HG02571 (cell line): ENCODE measurements at regions not wholly inside any gene's neighbourhood (a gene's known extent, or its start where the extent isn't known, plus 50 kb on each side); places are given as distances from the start of the nearest gene placed in this dataset.

ENCODE experiments used
- ATAC-seq: cut with Tn5 transposase; IDR thresholded peaks from one replicate; pipeline ENCODE4 v1.9.1; 2021; ENCODE audit warnings: mild to moderate bottlenecking, moderate library complexity; ENCODE audit not compliant: unreplicated experiment

DNA sequence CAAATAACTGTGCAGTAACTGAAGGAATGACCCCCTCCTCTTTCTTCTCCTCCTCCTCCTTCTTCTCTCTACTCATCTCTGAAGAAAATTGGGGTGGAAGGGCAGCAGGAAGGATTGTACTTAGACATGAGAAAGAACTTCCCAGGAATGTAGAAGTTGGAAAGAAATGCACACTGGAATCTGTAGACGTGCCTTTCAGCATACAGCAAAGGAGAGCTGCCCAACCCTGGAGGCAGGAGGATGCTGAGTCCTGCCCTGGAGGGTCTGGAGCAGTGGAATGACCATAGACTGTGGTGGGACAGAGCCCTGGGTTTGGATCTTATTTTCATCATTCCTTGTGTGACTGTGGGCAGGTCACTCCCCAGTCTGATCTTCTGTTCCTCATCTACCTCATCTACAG lies 80.1 kb downstream of the PJA1 start:
- ATAC-seq, result no peak

DNA sequence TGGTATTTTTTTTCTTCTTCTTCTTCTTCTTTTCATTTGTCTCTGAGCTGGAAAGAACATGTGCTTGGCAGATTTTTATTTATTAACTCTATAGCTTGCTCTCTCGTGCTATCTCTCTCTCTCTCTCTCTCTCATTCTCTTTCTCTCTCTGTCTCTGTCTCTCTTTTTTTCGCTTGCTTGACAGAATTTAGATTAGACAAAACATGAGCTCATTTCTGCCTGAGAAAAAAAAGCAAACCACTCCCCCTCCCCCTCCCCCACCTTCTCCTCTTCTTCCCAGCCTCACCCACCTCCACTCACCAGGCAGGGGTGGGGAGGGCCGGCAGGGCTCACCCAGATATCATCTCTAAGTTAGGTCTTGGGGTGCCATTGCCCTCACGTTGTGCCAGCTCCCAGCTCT lies 81.5 kb downstream of the PJA1 start:
- ATAC-seq, result no peak

DNA sequence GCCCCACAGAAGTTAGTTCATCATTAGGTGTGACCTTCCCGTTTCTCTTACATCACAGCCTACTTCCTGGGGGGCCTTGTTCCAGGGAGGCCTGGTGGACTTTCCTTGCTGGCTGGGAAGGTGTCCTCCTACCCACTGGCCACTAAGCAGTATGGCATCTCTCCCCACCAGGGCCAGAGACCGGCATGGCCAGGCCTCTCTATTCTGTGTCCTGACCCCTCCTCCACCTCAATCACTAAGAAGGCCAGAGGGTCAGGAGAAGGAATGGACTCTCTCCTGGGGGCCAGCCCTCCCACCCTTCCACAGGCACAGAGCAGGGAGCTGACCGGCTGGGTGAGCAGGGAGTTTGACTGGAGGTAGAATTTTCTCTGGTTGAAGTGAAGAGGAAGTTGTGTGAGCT lies 81.9 kb downstream of the PJA1 start:
- ATAC-seq, result no peak

DNA sequence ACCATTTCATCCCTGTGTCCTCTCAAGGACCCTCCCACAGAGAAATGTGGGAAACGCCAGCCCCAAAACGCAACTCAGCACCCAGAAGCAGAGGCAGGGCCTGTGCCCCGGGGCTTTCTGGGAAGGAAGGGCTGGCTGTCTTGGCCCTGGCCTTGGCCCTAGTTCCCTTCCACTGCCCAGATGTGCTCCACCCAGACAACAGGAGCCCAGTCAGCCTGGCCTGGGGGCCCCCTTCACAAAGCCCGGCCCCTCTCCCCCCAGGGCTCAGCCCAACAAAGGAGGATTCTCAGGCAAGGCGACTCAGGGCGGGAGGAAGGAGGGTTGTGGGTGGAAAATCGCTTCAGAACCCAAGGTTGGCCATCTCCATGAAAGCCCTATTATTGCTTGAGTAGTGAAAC lies 82.5 kb downstream of the PJA1 start:
- ATAC-seq, result no peak

DNA sequence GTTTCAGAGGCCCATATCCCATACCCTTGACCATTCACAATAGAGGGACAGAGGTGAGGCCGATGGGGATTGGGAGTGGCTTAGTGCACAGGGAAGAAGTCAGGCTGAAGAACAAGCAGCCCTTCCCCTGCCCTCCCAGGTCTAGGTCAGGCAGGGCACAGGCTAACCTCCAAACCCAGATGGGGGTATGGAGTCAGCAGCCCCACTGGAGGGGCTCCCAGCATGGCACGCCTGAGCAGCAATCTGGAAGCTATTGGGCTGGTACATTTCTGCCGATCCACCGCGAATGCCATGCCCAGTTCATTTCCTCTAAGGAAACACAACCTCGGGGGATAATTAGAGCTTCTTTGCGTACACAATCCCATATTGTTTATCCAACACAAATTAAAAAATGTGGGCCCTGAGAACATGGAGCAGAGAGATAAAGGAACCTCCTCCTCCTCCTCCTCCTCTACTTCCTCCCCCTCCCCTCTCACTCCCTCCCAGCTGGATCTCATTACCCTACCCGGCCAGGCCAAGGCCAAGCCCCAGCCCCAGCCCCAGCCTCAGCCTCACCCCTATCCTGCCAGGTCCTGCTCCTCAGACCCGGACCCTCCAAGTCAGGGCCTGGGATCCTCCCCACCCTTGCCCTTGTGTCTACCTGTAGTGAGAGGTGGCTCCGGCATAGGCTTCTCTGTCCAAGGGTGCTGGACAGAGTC lies 83.0 kb downstream of the PJA1 start:
- ATAC-seq, result no peak

DNA sequence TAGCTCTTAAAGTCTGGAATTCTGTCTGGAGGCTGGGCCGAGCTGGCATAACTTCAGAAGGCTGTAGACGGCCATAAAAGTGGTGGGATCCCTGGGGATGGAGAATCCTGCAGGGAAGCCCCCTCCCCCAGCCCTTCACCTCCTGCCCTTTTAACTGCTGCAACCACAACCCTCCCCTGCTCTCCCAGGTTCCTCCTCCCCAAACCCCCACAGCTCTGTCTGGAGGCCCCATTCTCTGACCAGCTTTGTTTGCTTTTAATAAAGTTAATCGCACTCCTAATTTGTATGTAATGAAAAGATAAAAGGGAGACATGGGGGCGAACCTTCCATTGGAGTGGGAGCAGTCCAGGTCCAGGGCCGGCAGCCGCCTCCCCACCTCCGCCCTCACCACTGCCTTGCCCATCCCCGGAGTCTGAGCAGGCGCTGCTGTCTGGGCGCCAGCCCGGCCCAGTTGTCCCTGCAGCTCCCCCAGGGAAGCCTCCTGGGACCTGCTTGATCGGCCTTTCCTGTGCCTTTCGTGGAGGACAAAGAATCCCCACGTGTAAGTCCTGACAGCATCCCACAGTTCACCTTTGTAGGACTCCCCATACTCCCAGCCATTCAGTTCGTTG lies 84.3 kb downstream of the PJA1 start:
- ATAC-seq, result no peak

DNA sequence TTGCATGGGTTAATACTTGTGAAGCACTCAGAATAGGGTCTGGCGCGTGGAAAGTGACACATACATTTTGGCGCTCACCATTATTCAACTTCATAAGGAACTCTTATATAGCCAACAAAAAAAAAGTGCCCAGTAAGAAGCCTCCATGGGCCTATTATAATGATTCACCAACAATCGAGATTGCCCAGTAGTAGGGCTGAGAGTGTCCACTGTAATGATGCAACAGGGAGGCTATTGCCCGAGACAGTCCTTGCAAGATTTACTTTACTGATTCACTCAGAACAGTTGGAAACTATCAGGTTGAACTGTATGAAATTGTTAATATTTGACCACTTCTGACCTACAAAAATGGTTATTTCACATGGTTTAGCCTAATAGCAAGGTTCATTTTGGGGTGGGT lies 86.0 kb downstream of the PJA1 start:
- no peak for ATAC-seq

DNA sequence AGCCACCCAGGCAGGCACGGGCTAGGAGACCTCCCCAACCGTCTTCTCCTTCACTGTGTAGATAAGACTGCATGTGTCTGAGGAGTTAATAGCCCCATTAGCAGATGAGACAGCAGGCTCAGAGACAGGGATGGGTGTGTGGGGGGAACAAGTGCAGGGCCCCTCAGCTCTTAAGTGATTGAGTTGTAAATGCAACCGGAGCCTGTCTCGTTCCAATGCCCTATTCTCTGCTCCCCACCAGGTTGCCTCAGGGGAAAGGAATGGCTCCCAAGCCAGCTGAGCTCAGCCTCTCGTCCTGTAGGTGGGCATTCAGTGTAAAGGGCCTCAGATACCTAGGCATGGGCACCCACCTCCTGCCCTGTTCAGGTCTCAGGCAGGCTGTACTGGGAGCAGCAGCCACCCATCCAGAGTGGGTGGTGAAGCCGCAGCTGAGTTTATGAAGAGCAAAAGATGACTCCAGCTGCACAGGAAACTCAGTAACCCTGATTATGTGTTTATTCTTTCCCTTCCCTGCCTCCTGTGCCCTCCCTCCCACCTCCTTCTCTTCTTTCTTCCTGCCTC lies 87.3 kb downstream of the PJA1 start:
- ATAC-seq, result no peak

DNA sequence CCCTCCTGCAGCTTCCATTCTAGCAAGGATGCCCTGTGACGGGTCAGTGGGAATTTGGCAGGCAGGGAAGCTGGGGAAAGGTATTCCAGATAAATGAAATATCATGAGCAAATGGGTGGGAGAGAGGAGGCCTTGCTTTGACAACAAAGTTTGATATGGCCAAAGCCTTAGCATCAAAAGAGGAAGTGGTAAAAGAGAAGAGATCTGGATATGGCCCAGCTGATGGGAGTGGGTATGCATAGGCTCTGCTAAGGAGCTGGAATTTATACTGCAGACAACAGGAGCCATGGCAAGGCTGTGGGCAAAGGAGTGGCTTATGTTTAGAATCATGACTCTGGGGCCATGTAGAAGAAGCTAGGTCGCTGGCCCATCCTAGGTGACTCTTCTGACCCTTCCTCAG lies 89.2 kb downstream of the PJA1 start:
- no peak for ATAC-seq

DNA sequence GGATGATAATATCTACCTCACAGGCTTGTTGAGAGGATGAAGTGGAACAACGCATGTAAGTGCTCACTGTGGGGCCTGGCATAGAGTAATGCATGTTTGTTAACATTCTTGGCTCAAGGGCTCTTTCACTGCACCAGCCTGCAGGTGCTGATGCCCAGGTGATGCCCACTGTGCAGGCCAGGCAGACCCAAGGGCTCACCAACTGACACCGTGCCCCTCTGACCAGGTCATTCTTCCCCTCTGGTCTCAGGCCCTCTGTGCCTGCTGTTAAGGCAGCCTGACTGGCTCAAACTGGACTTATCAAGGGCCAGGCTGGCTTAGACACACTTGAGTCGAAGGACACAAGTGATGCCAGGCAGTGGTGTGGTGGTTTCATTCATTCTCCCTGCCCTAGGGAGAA lies 90.5 kb downstream of the PJA1 start:
- ATAC-seq, result no peak

DNA sequence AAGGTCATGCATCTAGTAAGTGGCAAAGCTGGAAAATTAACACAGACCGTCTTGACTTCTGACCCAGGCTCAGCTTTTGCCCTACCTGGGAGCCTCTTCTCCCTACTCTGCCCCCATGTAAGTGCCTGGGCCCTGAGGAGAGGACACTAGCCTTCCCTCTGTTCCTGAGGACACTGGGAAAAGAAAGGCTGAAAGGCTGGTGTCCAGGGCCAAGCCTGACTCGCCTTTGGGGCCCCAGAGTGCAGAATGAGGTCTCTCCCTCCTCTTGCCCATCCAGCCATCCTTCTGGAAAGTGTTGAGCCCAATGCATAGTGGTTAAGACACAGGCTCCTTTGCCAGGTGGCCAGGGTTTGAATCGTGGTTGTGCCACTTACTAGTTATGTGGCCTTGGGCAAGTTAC lies 91.5 kb downstream of the PJA1 start:
- no peak for ATAC-seq

DNA sequence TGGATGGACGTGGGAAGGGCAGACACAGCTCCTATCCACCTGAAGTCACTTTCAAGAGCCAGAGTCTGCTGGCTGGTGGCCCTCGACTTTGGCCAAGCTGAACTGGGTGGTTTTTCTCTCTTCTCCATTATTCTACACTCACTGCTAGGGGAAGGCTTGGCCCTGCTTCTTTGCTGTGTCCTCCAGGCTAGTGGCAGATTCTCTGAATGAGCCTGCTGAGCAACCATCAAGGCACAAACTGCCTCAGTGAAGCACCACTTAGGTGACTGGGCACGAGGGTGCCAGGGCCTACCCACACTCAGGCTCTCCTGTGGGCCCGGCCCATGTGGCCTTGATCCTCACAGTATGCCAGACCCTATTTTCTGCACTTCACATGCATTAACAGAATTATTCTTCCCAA lies 92.0 kb downstream of the PJA1 start:
- ATAC-seq, result no peak

DNA sequence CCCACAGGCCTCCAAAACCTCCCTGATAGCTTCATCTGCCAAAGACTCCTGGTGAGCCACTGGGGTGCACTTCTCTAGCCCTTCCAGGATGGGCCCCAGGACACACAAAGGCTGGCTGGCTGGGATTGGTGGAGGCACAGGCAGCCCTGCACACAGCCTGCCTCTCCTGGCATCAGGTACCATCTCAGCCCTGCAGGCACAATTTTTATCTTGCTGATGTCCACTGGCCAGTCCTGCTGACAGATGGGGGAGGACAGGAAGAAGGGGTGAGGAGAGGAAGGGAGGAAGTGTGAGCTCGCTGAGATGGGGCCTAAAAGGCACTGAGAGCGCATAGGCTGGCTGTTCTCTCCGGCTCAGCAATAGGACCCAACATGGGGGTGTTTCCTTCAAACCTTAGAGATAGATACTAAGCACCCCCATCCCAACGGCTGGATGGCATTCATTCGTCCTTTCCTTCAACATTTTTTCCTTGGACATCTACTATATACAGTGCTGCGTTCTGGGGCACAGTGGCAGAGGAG lies 92.7 kb downstream of the PJA1 start:
- ATAC-seq, result no peak

DNA sequence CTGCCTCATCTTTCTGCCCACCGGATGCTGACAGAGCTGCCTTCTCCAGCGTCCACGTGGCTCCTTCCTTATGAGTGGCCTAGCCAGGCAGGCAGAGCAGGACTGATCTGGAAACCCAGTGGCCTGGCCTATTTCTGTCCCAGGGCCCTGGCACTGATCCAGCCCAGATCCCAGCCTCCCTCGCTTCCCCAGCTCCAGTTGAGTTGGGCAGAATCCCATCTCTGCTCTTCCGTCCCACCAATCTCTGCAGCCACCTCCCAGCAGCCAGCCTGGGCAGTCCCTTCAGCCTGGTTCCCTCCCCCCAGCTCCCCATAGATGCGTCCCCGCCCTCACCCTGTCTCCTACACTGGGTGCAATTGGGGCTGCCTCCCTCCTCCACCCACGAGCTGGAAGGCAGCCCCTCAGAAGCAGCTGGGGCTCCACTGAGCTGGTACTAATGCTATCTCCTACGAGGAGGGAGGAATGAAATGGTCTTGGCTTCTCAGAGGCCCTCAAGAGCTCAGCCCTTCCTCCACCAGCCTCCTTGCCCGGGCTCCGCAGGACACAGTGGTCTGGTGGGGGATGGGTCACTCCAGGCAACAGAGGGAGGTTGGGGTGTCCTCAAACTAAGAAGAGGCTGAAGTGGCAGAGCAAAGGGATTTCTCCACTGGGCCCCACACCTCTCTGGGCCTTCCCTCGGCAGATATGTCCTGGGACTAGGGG lies 94.2 kb downstream of the PJA1 start:
- no peak for ATAC-seq

DNA sequence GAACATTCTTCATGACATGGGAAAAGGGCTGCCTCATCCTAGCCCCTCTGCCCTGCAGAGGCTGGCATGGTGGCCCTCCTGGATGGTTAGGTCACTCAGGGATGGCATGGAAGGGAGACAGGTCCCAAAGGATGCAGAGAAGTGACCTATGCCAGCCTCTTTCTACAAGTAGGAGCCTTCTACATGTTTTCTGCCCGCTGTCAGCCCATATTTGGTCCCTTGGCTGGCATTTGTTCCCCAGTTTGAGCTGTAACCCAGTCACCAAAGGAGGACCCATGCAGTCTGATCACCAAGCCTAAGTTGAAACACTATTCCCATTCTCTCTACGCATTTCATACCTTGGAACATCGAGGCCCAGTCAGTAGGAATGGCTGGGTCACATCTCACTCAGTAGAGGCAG lies 95.4 kb downstream of the PJA1 start:
- ATAC-seq, result no peak

DNA sequence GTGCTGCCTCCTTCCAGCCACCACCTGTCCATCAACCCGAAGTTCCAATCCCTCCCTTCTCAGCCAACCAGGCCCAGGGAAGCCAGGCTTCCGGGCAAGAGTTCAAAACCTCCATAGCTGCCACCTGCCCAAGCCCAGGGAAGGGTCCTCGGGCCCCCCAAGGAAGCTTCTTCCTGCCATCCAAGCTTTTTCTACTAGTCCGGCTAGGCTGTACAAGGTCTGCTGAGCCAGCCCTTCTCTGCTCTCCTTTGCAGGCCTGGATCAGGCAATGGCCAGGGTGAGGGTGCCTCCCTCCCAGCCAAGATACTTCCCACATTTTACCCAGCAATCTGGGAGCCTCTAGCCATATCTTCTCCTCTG lies 96.2 kb downstream of the PJA1 start:
- ATAC-seq, result no peak

DNA sequence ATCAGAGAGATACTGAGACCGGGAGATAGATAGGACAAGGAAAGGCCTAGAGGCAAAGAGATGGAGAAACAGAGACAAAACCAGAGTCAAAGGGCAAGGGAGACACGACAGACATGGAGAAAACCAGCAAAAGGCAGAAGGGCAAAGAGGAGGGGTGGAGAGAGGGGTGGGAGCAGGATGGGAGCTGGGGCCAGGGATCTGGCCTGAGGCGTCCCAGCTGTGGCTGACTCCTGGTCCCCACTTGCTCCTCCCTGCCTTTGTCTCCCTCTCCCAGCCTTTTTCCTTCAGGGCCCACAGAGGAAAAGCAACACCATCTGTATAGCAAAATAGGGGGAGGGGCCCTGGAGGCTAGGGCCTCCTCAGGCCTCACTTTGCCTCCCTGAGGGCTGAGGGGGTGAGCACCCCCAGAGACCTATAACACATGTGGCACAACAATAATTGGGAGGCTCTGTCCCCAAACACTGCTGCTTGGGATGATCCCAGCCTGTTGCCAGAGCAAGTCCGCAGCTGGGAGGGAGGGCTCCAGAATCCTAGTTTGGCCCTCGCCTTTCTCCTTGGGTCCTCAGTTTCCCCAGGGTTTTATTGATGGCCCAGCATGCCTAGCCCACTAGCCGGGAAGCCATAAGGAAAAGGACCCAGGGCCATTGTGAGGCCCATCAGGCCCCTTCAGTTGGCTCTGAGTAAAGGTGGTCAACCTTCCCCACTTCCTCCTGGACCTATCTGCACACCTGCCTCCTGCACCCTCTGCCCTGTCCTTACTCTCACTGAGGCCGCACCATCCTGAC lies 96.8 kb downstream of the PJA1 start:
- ATAC-seq, result no peak

DNA sequence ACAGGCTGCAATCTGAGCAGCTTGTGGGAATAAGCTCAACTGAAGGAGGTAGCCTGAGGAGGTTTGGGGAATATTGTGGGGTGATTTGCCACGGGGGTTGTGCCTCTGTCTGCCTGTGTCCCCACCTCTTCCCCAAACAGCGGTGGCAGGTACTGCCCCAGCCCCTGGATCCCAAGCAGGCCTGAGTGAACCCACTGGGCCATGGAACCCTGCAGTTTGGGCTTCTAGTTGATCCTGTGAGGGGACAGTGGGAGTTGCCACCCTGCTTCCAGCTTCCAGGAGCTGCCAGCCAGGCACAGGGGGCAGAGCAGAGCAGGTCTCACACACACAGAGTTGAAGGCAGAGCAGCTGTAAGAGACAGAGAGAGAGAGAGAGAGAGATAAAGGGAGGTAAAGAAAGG lies 97.4 kb downstream of the PJA1 start:
- ATAC-seq, result no peak

DNA sequence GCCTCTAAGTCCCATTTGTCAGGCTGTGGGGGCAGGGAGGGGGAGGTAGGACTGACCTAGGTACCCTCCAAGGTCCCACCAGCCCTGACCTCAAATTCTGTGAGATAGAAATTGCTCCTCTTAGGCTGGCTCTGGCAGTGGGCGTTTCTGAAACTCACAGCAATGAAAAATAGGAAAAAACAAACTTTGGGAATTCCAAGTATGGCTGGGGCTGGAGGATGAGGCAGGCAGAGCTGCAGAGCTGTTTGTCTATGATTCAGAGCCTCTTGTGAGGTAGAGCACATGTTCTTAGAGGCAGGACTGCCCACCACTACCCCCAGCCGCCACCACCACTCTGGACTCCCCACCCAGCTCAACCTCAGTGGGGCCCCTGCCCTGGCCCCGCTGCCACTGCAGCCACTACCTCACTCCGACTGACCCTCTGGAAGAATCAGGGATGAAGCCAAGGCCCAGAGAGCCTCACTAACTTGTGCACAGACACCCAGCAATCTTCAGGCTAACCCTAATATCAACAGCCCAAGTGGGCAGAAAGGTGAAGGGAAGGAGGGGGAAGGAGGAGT lies 98.2 kb downstream of the PJA1 start:
- ATAC-seq, result no peak

DNA sequence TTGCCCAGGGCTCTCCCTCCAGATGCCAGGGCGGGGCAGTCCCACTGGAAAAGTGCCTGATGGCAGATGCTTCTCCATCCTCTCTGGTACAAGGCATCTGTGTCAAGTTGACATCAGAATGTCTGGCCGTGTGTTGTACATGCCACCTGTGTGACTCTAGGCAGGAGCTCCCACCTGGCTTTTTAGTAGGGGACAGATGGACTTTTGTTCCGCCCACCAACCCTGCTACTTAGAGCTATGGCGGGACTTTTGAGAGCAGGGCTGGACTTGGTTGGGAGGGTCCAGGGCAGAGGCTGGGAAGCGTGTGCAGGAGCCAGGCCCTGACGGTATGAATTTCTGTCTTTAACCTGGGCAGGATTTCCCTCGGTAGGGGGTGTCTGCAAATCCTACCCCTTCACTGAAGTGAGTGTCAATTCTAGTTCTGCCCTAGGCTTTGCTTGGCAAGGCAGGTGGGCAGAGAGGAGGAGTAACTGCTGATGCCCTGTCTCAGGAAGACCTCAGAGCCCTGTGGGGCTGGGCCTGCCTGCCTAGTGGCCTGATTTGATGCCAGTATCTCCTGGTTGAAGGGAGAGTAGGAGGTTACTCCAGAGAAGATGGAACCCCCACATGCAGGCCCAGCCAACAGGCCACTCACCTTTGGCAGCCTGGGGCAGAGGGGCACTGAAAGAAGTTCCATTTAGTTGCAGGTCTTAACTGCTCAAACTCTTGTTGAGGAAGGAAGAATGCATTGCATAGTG lies 99.1 kb downstream of the PJA1 start:
- no peak for ATAC-seq
